Lung (tissue), 11 donors: ENCODE measurements at regions not wholly inside any gene's neighbourhood (a gene's known extent, or its start where the extent isn't known, plus 50 kb on each side); places are given as distances from the start of the nearest gene placed in this dataset.
"Not testable (repeated sequence)": the region's sequence is repeated elsewhere in the genome, so short reads cannot be mapped to it uniquely, and the experiment has no call there.

Experiments used
- ATAC-seq: fragments of 200-7000 bp; cut with Tn5 transposase; one replicate; pipeline ENCODE4 v1.9.1; 2020; ENCODE audit warnings: moderate number of reproducible peaks; ENCODE audit not compliant: insufficient read depth, low FRiP score
- DNase-seq, 3 donors: peaks; one replicate each; pipeline ENCODE4 v3.0.0-alpha.2; 2013 to 2017
- H3K27ac ChIP-seq, 2 donors: one replicate each; pipeline ENCODE4 v1.5.1; 2013; ENCODE audit warnings: mild to moderate bottlenecking in 2 of 2, moderate library complexity in 2 of 2, control low read depth in 1 of 2, inconsistent platforms in 1 of 2, low read depth in 1 of 2, low read length in 1 of 2
- H3K27me3 ChIP-seq, 3 donors: one replicate each; pipeline ENCODE4 v1.5.1; 2013; ENCODE audit warnings: low read length in 2 of 3; ENCODE audit not compliant: control insufficient read depth in 3 of 3, insufficient read depth in 3 of 3
- H3K36me3 ChIP-seq, 4 donors: one replicate each; pipeline ENCODE4 v1.5.1; 2013; ENCODE audit warnings: low read length in 4 of 4, mild to moderate bottlenecking in 1 of 4, moderate library complexity in 1 of 4; ENCODE audit not compliant: control insufficient read depth in 4 of 4, insufficient read depth in 4 of 4
- H3K4me1 ChIP-seq, 5 donors: one replicate each; pipeline ENCODE4 v1.5.1; 2013; ENCODE audit warnings: low read length in 5 of 5, mild to moderate bottlenecking in 2 of 5, moderate library complexity in 1 of 5; ENCODE audit not compliant: control insufficient read depth in 5 of 5, insufficient read depth in 5 of 5
- H3K4me3 ChIP-seq: one replicate; pipeline ENCODE4 v1.5.1; 2013; ENCODE audit warnings: mild to moderate bottlenecking, control low read depth, moderate library complexity
- H3K9ac ChIP-seq, 2 donors: one replicate each; pipeline ENCODE4 v1.5.1; 2013; ENCODE audit warnings: low read length in 2 of 2, control low read depth in 1 of 2; ENCODE audit not compliant: insufficient read depth in 1 of 2
- H3K9me3 ChIP-seq, 4 donors: one replicate each; pipeline ENCODE4 v1.5.1; 2013; ENCODE audit warnings: low read length in 3 of 4, mild to moderate bottlenecking in 1 of 4, moderate library complexity in 1 of 4; ENCODE audit not compliant: control insufficient read depth in 4 of 4, insufficient read depth in 3 of 4
- WGBS, 2 donors: extraction: QIAGEN DNeasy Blood & Tissue Kit; methylation state at CpG; one replicate each; pipeline ENCODE4 v1.1.7; 2013; 5-methylcytosine and 5-hydroxymethylcytosine counted together
- TF ChIP-seq, protein P1 (sequence below): IDR thresholded peaks from 2 replicates; pipeline ENCODE4 v1.5.1; 2012; ENCODE audit warnings: mild to moderate bottlenecking; ENCODE audit errors: control extremely low read depth, extremely low read depth
- donor health status: control.
- donor health status: control.
- donor health status: Bipolar disorder and iron deficiency.
- donor health status: healthy.
- donor health status: DM: yes; HTN: yes; CAD: no.

GRCh38 chr13:44685641-44686040 lies 109.5 kb upstream of the TSC22D1 start:
- peaks cover 0 to 4% (median 0%) of the 10 kb centered on the region in 5 donors for H3K4me1 ChIP-seq
- ATAC-seq (no peak), DNase-seq (no peak)
- no peaks in the 10 kb centered on the region for H3K27me3 ChIP-seq
- H3K9ac ChIP-seq = no peak overlapping the region
- no peak overlapping the region for H3K4me3 ChIP-seq
- H3K27ac ChIP-seq = no peak overlapping the region
- 59 to 62% methylated on average over 3 of the region's 3 CpGs for WGBS, 2 donors
- H3K9me3 ChIP-seq = no peaks in the 10 kb centered on the region
- H3K36me3 ChIP-seq = no peaks in the 10 kb centered on the region
- TF ChIP-seq, protein P1, sequence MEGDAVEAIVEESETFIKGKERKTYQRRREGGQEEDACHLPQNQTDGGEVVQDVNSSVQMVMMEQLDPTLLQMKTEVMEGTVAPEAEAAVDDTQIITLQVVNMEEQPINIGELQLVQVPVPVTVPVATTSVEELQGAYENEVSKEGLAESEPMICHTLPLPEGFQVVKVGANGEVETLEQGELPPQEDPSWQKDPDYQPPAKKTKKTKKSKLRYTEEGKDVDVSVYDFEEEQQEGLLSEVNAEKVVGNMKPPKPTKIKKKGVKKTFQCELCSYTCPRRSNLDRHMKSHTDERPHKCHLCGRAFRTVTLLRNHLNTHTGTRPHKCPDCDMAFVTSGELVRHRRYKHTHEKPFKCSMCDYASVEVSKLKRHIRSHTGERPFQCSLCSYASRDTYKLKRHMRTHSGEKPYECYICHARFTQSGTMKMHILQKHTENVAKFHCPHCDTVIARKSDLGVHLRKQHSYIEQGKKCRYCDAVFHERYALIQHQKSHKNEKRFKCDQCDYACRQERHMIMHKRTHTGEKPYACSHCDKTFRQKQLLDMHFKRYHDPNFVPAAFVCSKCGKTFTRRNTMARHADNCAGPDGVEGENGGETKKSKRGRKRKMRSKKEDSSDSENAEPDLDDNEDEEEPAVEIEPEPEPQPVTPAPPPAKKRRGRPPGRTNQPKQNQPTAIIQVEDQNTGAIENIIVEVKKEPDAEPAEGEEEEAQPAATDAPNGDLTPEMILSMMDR = no peak

DNA sequence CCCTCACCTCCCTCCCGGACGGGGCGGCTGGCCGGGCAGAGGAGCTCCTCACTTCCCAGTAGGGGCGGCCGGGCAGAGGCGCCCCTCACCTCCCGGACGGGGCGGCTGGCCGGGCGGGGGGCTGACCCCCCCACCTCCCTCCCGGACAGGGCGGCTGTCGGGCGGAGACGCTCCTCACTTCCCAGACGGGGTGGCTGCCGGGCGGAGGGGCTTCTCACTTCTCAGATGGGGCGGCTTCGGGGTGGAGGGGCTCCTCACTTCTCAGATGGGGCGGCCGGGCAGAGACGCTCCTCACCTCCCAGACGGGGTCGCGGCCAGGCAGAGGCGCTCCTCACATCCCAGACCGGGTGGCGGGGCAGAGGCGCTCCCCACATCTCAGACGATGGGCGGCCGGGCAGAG lies 106.3 kb upstream of the TSC22D1 start:
- not testable (repeated sequence) for H3K9ac ChIP-seq, H3K36me3 ChIP-seq, H3K27ac ChIP-seq, ATAC-seq, DNase-seq, H3K4me1 ChIP-seq, H3K9me3 ChIP-seq, H3K4me3 ChIP-seq, H3K27me3 ChIP-seq
- 97 to 98% methylated on average over 24 to 35 of the region's 35 CpGs for WGBS, 2 donors

GRCh38 chr13:44680746-44681355 lies 104.7 kb upstream of the TSC22D1 start:
- TF ChIP-seq, protein P1 = no peak
- Histone ChIP-seq H3K9me3 (no peaks in the 10 kb centered on the region), H3K4me1 (no peaks in the 10 kb centered on the region), H3K9ac (no peak overlapping the region), H3K36me3 (no peaks in the 10 kb centered on the region), H3K4me3 (no peak overlapping the region), H3K27me3 (no peaks in the 10 kb centered on the region), H3K27ac (no peak overlapping the region)
- ATAC-seq (no peak), DNase-seq (no peak)

DNA sequence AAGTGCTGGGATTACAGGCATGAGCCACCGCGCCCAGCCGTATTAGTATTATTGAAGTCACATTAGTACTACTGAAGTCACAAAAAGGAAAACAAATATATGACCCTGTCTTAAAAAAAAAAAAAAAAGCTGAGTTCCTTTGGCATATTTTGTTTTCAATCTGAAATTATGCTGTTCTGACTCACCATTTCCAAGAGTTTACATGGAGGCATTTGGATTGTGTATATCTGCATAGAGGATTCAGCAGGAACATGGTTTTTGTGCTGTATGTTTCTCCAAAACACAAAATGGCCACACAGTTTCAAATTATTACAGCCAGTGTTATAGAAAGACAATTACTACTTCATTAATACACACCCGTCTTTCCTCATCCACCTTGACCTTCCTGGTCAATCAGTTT lies 103.5 kb upstream of the TSC22D1 start:
- WGBS, 2 donors = 71 to 72% methylated on average over 4 of the region's 4 CpGs
- no peak for ATAC-seq
- H3K36me3 ChIP-seq = no peaks in the 10 kb centered on the region
- TF ChIP-seq, protein P1 = no peak
- H3K9ac ChIP-seq = no peak overlapping the region
- H3K27ac ChIP-seq = no peak overlapping the region
- DNase-seq = no peak
- H3K4me1 ChIP-seq = no peaks in the 10 kb centered on the region
- H3K9me3 ChIP-seq = no peaks in the 10 kb centered on the region
- no peaks in the 10 kb centered on the region for H3K27me3 ChIP-seq
- no peak overlapping the region for H3K4me3 ChIP-seq
